KMS-11 (cell line): ENCODE measurements at regions not wholly inside any gene's neighbourhood (a gene's known extent, or its start where the extent isn't known, plus 50 kb on each side); places are given as distances from the start of the nearest gene placed in this dataset.
"Not testable (repeated sequence)": the region's sequence is repeated elsewhere in the genome, so short reads cannot be mapped to it uniquely, and the experiment has no call there.

Experiments used
- H2AFZ ChIP-seq: fragments of 200-600 bp; sonication (generic); 2 replicates; pipeline ENCODE4 v1.6.1; 2016; ENCODE audit warnings: antibody characterized with exemption, mixed run types, low read depth
- H3K27ac ChIP-seq: fragments of 200-600 bp; sonication (generic); 2 replicates; pipeline ENCODE4 v1.6.1; 2016; ENCODE audit warnings: mild to moderate bottlenecking, mixed run types
- H3K27me3 ChIP-seq: fragments of 200-600 bp; sonication (generic); 2 replicates; pipeline ENCODE4 v1.6.1; 2017; ENCODE audit warnings: mild to moderate bottlenecking, low read depth, mixed run types, moderate library complexity; ENCODE audit not compliant: insufficient read depth
- H3K36me3 ChIP-seq: fragments of 200-600 bp; sonication (generic); 2 replicates; pipeline ENCODE4 v1.6.1; 2017; ENCODE audit warnings: mild to moderate bottlenecking, mixed run types; ENCODE audit not compliant: insufficient read depth
- H3K4me1 ChIP-seq: fragments of 200-600 bp; sonication (generic); 2 replicates; pipeline ENCODE4 v1.6.1; 2016; ENCODE audit warnings: mild to moderate bottlenecking, low read depth, mixed run types; ENCODE audit not compliant: poor library complexity, severe bottlenecking
- H3K4me2 ChIP-seq: fragments of 200-600 bp; sonication (generic); 2 replicates; pipeline ENCODE4 v1.7.0; 2016; ENCODE audit warnings: mild to moderate bottlenecking, mixed run types
- H3K4me3 ChIP-seq: fragments of 200-600 bp; sonication (generic); IDR thresholded peaks from 2 replicates; pipeline ENCODE4 v1.6.1; 2017; ENCODE audit warnings: low read depth, low read length, mixed read lengths; ENCODE audit not compliant: insufficient read depth
- H3K79me2 ChIP-seq: fragments of 200-600 bp; sonication (generic); 2 replicates; pipeline ENCODE4 v1.6.1; 2016; ENCODE audit warnings: low read depth, mixed run types; ENCODE audit not compliant: insufficient read depth
- H3K9ac ChIP-seq: fragments of 200-600 bp; sonication (generic); 2 replicates; pipeline ENCODE4 v1.6.1; 2016; ENCODE audit warnings: mild to moderate bottlenecking, mixed run types
- H4K20me1 ChIP-seq: fragments of 200-600 bp; sonication (generic); 2 replicates; pipeline ENCODE4 v1.6.1; 2016; ENCODE audit warnings: mild to moderate bottlenecking, mixed run types; ENCODE audit not compliant: insufficient read depth
- TF ChIP-seq, protein P1 (sequence below): fragments of 200-600 bp; sonication (generic); conservative IDR thresholded peaks from 2 replicates; pipeline ENCODE4 v1.6.1; 2017; ENCODE audit warnings: low read depth, mild to moderate bottlenecking, antibody characterized with exemption, low read length, moderate library complexity, mixed read lengths

DNA sequence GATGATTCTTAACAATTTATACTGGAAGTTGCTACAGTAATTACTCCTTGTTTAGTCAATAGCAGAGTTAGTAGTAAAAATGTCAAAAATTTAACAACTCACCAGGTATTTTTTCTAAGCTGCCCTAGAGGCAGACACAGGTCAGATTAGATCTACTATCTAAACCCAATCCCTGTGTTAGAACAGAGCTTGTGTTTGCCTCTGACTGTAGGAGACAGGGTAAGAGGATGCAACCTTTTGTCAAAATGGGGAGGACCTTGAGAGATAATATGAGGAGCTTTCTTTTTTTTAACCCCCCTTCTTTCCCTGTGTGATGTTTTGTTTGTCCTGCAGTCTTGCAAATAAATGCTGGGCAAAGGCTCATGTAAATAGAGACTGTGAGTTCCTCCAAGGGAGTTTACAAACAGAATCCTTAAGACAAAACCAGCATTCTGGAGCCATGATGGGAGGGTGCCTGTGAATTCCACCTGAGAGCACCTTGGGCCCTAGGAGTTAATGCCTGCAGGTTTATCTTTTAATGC, 353.1 kb downstream of the GATA3 start:
- Histone ChIP-seq H3K4me2 (no peak overlapping the region), H3K27ac (no peak overlapping the region), H2AFZ (no peak overlapping the region), H3K4me3 (no peak overlapping the region), H3K27me3 (no peaks in the 10 kb centered on the region), H3K9ac (no peak overlapping the region), H3K79me2 (no peaks in the 10 kb centered on the region), H3K4me1 (peaks cover 26% of the 10 kb centered on the region), H4K20me1 (no peaks in the 10 kb centered on the region), H3K36me3 (no peaks in the 10 kb centered on the region)
- TF ChIP-seq, protein P1, sequence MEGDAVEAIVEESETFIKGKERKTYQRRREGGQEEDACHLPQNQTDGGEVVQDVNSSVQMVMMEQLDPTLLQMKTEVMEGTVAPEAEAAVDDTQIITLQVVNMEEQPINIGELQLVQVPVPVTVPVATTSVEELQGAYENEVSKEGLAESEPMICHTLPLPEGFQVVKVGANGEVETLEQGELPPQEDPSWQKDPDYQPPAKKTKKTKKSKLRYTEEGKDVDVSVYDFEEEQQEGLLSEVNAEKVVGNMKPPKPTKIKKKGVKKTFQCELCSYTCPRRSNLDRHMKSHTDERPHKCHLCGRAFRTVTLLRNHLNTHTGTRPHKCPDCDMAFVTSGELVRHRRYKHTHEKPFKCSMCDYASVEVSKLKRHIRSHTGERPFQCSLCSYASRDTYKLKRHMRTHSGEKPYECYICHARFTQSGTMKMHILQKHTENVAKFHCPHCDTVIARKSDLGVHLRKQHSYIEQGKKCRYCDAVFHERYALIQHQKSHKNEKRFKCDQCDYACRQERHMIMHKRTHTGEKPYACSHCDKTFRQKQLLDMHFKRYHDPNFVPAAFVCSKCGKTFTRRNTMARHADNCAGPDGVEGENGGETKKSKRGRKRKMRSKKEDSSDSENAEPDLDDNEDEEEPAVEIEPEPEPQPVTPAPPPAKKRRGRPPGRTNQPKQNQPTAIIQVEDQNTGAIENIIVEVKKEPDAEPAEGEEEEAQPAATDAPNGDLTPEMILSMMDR, result no peak

DNA sequence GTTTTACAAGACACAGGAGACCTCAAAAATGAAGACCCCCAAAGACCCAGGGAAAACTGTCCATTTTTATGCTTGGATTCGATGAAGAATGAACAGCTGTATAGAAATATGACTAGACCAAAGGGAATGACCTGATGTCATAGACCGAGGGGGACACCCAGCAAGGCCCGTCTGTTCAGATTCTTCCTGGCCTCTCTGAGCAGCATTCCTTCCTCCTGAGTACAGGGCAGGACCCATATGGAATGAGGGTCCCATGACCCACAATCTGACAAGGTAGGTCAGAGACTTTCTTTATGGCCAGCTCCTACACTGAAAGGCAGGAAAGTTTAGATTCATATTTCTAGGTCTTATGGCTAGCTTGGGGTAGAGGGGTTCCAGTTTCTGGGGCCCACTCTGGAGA, 356.0 kb downstream of the GATA3 start:
- no peak overlapping the region for H3K4me2 ChIP-seq
- TF ChIP-seq, protein P1, result no peak
- peaks cover 2% of the 10 kb centered on the region for H3K4me1 ChIP-seq
- no peaks in the 10 kb centered on the region for H3K27me3 ChIP-seq
- no peak overlapping the region for H2AFZ ChIP-seq
- H3K79me2 ChIP-seq, result no peaks in the 10 kb centered on the region
- H4K20me1 ChIP-seq, result no peaks in the 10 kb centered on the region
- no peak overlapping the region for H3K27ac ChIP-seq
- H3K36me3 ChIP-seq, result no peaks in the 10 kb centered on the region
- H3K4me3 ChIP-seq, result no peak overlapping the region
- no peak overlapping the region for H3K9ac ChIP-seq

DNA sequence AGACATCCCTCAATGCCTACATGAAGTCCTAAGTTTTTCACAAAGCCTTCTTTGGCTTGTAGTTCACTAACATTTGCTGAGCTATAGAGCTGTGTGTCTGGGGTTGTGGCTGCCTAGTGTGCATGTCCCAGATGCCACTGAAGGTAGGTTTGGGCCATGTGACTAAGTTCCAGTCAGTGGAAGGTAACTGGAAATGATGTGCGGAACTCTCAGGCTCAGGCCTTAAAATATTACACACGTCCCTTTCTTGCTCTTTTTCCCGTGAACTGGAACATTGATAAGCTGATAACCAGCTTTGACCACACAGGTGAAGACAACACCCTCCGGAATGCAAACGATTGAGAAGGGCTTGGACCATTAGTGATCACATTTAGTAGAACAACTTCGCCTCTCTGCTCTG, 358.1 kb downstream of the GATA3 start:
- Histone ChIP-seq H3K79me2 (no peaks in the 10 kb centered on the region), H3K9ac (no peak overlapping the region), H3K4me2 (no peak overlapping the region), H3K4me1 (peaks cover 18% of the 10 kb centered on the region), H2AFZ (no peak overlapping the region), H3K27ac (no peak overlapping the region), H3K4me3 (no peak overlapping the region), H3K27me3 (no peaks in the 10 kb centered on the region), H3K36me3 (no peaks in the 10 kb centered on the region), H4K20me1 (no peaks in the 10 kb centered on the region)
- TF ChIP-seq, protein P1, result no peak

DNA sequence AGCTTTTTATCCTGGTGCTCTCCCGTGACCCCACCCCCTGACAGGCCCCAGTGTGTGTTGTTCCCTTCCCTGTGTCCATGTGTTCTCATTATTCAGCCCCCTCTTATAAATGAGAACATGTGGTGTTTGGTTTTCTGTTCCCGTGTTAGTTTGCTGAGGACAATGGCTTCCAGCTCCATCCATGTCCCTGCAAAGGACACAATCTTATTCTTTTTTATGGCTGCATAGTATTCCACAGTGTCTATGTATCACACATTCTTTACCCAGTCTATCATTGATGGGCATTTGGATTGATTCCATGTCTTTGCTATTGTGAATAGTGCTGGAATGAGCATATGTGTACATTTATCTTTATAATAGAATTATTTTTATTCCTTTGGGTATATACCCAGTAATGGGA, 360.5 kb downstream of the GATA3 start:
- H3K4me2 ChIP-seq, H4K20me1 ChIP-seq: not testable (repeated sequence)

DNA sequence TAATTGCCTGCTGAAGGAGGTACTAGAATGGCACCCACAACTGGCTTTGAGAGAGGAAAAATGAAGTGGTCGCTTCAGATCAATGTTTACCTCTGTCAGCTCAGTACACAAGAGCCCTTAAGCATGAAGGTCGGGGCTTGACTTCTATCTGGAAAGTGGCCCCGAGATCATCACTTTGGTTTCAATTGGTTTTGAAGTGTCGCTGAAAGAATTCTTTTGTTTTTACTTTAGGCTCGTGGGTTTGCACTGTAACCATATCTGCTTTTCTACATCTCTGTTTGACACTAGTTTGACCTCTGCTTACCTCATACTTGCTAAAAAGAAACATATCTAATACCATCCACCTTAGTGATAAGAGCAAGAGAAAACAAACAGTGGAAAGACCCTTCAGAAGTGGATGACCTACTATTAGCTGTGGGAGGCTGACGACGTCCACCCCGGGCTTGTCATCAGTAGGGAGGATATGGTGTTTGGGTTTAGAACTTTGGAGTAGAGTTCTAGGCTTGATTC, 361.8 kb downstream of the GATA3 start:
- Histone ChIP-seq H3K27me3 (no peaks in the 10 kb centered on the region), H3K4me1 (peaks cover 22% of the 10 kb centered on the region), H3K4me3 (no peak overlapping the region), H4K20me1 (no peaks in the 10 kb centered on the region), H3K9ac (no peak overlapping the region), H3K36me3 (no peaks in the 10 kb centered on the region), H2AFZ (peak overlapping the region; percentile 15; the same call in 1 of the 2 replicates), H3K27ac (no peak overlapping the region; the same call in 1 of the 2 replicates), H3K79me2 (no peaks in the 10 kb centered on the region), H3K4me2 (peak overlapping the region; percentile 26; the same call in 1 of the 2 replicates)
- TF ChIP-seq, protein P1, result no peak

More for the DNA sequence above, 360.5 kb downstream of the GATA3 start:
- H3K27me3 ChIP-seq, H3K9ac ChIP-seq, H3K36me3 ChIP-seq, H2AFZ ChIP-seq, H3K79me2 ChIP-seq, H3K4me3 ChIP-seq, H3K27ac ChIP-seq: not testable (repeated sequence)
- H3K4me1 ChIP-seq, result peaks cover 22% of the 10 kb centered on the region
